ENCODE measurements at regions not wholly inside any gene's neighbourhood (a gene's known extent, or its start where the extent isn't known, plus 50 kb on each side); places are given as distances from the start of the nearest gene placed in this dataset.

DNA sequence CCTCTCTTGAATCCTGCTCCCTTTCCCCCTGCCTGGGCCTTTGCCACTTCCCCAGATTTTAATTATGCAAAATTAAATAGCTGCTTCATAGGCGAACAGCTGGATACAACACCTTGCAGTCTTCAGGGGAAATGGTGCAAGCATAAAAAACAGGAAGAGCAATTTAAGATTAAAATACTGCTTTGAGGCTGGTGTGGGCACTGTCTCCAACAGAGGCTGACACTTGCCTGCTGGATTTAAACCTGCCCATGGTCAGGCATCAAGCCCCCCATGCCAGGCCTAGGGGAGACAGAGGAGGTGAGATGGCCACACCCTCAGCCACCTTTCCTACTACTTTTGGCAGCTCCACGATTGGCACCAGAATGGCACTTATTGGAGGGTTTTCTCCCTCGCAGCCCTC is 110.1 kb upstream of the DIO3 start:
- in situ Hi-C loops (cut with MboI; ENCODE audit: low sequenced_read_pairs): no loop called here
- Histone ChIP-seq H3K4me3 (no peak overlapping the region), H3K9me3 (no peaks in the 10 kb centered on the region), H3K36me3 (replicated peaks) (no peaks in the 10 kb centered on the region), H3K27me3 (ENCODE audit: low read depth) (peaks cover 10% of the 10 kb centered on the region; the same call in 1 of the 2 replicates), H3K4me1 (no peaks in the 10 kb centered on the region)
- DNase-seq (ENCODE audit: low spot score in 2 of 2): no peak

- in situ Hi-C loops (cut with MboI; ENCODE audit: low sequenced_read_pairs): no loop called here
- DNase-seq (ENCODE audit: low spot score in 2 of 2): no peak
- no peaks in the 10 kb centered on the region for H3K4me1 ChIP-seq
- no peaks in the 10 kb centered on the region for H3K9me3 ChIP-seq
- H3K4me3 ChIP-seq: no peak overlapping the region
- no peaks in the 10 kb centered on the region for H3K36me3 ChIP-seq (replicated peaks)
- H3K27me3 ChIP-seq (ENCODE audit: low read depth): peaks cover 13% of the 10 kb centered on the region; the same call in 1 of the 2 replicates
These were observed 108.1 kb upstream of the DIO3 start for GRCh38 chr14:101453225-101453624.

DNA sequence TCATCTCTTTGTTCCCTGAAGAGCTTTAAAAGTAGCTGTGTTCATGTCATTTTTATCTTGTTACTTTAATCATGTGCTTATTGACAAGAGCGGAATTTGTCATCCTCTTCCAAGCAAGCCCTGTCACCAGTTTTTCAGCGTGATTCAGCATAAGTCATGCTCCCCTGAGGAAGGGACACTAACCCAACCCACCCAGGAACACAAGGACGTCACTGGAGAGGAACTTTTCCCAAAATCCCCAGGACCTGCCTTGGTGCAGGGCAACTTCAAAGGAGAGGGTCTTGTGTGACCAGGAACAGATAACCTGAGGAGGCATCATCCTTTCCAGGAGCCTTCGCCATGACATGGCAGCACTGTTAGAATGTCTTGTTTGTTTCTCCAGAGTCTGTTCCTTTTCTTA is 107.1 kb upstream of the DIO3 start:
- H3K4me3 ChIP-seq: no peak overlapping the region
- H3K27me3 ChIP-seq (ENCODE audit: low read depth): peaks cover 13% of the 10 kb centered on the region; the same call in 1 of the 2 replicates
- H3K36me3 ChIP-seq (replicated peaks): no peaks in the 10 kb centered on the region
- DNase-seq (ENCODE audit: low spot score in 2 of 2): no peak
- in situ Hi-C loops (cut with MboI; ENCODE audit: low sequenced_read_pairs): no loop called here
- no peaks in the 10 kb centered on the region for H3K9me3 ChIP-seq
- no peaks in the 10 kb centered on the region for H3K4me1 ChIP-seq

DNA sequence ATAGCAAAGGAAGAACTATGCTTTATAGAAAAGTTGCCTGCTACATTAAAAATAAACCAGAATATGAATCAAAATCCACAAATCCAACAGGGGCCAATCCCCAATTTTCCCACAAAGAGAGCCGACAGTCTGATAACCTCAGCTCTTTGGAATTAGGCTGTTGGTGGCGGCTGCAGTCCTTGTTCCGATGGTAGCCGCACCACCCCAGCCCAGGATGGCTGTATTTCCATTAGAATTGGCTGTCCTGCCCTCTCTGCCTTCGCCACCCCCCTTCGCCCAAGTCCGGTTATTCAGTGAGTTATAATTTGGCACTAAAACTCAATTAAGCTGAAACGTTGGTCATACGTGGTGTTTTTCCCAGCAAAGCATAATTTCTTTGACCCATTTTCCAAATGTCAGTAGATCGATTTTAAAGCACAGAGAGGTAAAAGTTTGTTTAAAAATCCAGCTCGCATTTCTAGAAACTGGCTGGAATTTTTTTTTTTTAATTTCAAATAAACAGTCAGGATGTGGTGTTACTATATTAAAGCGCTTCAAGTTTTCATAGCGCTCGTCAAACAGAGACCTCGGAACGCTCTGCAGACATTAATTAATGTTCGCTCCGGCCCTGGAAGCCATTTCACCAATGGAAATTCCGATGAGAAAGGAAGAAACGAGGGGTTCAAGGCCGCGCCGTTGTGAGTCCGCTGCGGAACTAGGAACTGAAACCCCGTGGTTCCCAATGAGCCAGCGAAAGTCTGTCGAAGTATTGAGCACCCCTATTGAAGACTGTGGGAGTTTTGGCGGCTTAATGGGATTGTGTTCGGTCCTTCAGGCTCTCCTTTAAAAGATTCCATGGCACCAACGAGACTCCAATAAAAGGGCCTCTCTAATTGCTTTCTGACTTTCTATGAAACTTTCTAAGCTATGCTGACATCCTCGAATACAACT is 104.8 kb upstream of the DIO3 start:
- Histone ChIP-seq H3K9me3 (no peaks in the 10 kb centered on the region), H3K4me3 (no peak overlapping the region), H3K36me3 (replicated peaks) (no peaks in the 10 kb centered on the region), H3K4me1 (no peaks in the 10 kb centered on the region), H3K27me3 (ENCODE audit: low read depth) (peaks cover 16% of the 10 kb centered on the region)
- DNase-seq (ENCODE audit: low spot score in 2 of 2): no peak
- in situ Hi-C loops (cut with MboI; ENCODE audit: low sequenced_read_pairs): no loop called here

DNA sequence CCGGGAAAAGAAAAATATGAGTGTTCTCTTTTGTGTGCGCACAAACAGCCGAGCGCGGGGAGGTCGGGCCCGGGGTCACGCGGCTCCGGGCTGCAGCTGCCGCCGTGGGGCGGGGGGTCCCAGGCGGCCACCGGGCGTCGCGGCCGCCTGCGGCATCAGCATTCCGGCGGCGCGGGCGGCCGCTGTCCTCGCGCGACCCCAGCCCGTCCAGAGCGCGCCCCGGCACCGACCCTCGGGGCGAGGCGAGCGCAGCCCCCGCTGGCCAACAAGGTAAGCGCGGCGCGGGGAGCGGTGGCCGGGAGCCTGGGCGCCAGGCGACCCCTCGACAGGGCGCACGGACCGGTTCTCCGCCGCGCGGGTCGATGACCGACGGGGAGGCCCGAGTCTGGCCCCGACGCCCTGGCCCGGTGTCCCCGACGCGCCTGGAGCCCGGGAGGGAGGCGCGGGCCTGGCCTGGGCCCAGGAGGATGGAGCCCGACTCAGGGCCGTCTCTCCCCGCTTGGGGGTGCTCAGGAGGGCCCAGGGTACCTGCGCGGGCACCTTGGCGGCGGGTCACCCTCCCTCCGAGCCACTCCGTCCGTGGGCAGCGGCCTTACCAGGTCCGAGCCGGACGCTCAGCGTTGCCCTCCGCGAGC is 103.9 kb upstream of the DIO3 start:
- Histone ChIP-seq H3K9me3 (no peaks in the 10 kb centered on the region), H3K36me3 (replicated peaks) (no peaks in the 10 kb centered on the region), H3K4me3 (no peak overlapping the region), H3K4me1 (no peaks in the 10 kb centered on the region), H3K27me3 (ENCODE audit: low read depth) (peaks cover 16% of the 10 kb centered on the region)
- in situ Hi-C loops (cut with MboI; ENCODE audit: low sequenced_read_pairs): no loop called here
- DNase-seq (ENCODE audit: low spot score in 2 of 2): no peak

- Histone ChIP-seq H3K9me3 (no peaks in the 10 kb centered on the region), H3K27me3 (ENCODE audit: low read depth) (peaks cover 16% of the 10 kb centered on the region), H3K4me1 (no peaks in the 10 kb centered on the region), H3K4me3 (no peak overlapping the region), H3K36me3 (replicated peaks) (no peaks in the 10 kb centered on the region)
- DNase-seq (ENCODE audit: low spot score in 2 of 2): no peak
- in situ Hi-C loops (cut with MboI; ENCODE audit: low sequenced_read_pairs): no loop called here
These were observed 103.2 kb upstream of the DIO3 start for GRCh38 chr14:101457936-101458740.

GRCh38 chr14:101458741-101459550 is 102.3 kb upstream of the DIO3 start:
- Histone ChIP-seq H3K4me3 (no peak overlapping the region), H3K27me3 (ENCODE audit: low read depth) (peaks cover 16% of the 10 kb centered on the region), H3K9me3 (no peaks in the 10 kb centered on the region), H3K36me3 (replicated peaks) (no peaks in the 10 kb centered on the region), H3K4me1 (no peaks in the 10 kb centered on the region)
- in situ Hi-C loops (cut with MboI; ENCODE audit: low sequenced_read_pairs): no loop called here
- no peak for DNase-seq (ENCODE audit: low spot score in 2 of 2)

GRCh38 chr14:101459551-101459900 is 101.8 kb upstream of the DIO3 start:
- Histone ChIP-seq H3K4me3 (no peak overlapping the region), H3K4me1 (no peaks in the 10 kb centered on the region), H3K27me3 (ENCODE audit: low read depth) (peaks cover 12% of the 10 kb centered on the region), H3K36me3 (replicated peaks) (no peaks in the 10 kb centered on the region), H3K9me3 (no peaks in the 10 kb centered on the region)
- in situ Hi-C loops (cut with MboI; ENCODE audit: low sequenced_read_pairs): no loop called here
- no peak for DNase-seq (ENCODE audit: low spot score in 2 of 2)

DNA sequence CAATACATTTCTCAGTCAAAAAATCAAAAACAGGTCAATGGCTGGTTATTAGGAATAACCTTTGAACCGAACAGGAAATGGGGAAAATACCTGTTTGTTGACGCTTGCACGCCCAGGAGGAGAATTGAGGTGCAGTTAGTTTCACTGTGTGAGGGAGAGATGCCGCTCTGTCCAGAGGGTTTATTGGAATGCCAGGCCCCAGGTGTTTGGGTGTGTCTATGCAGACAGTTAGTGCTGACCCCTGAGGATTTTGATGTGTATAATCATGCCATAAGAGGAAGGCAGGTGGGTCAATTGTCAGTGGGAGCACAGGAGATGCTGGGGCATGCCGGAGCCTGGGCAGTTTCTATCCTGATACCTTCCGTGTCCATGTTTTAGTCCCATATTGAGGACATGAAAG is 100.8 kb upstream of the DIO3 start:
- Histone ChIP-seq H3K4me1 (no peaks in the 10 kb centered on the region), H3K9me3 (no peaks in the 10 kb centered on the region), H3K4me3 (no peak overlapping the region), H3K36me3 (replicated peaks) (no peaks in the 10 kb centered on the region), H3K27me3 (ENCODE audit: low read depth) (peaks cover 11% of the 10 kb centered on the region)
- in situ Hi-C loops (cut with MboI; ENCODE audit: low sequenced_read_pairs): no loop called here
- no peak for DNase-seq (ENCODE audit: low spot score in 2 of 2)

DNA sequence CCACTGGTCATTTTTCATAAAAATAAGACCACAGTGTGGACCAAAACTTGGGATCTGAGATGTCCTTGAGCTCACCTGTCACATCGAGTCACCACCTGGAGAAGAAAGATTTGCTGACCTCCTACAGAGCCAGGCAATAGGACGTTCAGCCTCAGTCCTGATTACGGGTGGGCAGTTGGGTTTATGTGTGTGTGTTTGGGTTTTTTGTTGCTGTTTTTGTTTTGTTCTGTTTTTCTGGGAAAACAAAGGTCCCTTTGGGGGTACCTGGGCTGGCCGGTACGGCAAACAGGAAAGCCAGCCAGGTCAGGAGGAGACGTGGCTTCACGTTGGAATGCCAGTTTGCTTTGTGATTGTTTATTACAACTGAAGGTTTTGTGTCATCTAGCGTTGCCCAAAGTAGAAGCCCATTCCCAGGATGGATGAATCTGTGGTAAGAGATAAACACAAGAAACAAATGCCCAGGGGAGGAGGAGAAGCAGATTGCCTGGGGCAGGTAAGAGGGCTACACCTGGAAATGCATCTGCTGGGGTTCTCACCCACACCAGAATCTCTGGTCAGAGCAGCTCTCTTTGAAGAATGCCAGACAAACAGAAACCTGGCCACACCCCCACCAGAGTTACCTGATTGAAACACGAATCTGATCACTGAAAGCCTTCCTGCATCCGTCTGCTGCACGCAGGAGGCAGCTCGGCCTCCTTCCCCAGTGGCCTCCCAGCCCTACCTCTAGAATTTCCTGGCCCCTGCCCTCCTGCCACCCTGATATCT is 100.1 kb upstream of the DIO3 start:
- Histone ChIP-seq H3K4me1 (no peaks in the 10 kb centered on the region), H3K4me3 (no peak overlapping the region), H3K27me3 (ENCODE audit: low read depth) (peaks cover 6% of the 10 kb centered on the region; the same call in 1 of the 2 replicates), H3K36me3 (replicated peaks) (no peaks in the 10 kb centered on the region), H3K9me3 (no peaks in the 10 kb centered on the region)
- DNase-seq (ENCODE audit: low spot score in 2 of 2): no peak
- in situ Hi-C loops (cut with MboI; ENCODE audit: low sequenced_read_pairs): no loop called here

- no peak for DNase-seq (ENCODE audit: low spot score in 2 of 2)
- Histone ChIP-seq H3K4me3 (no peak overlapping the region), H3K27me3 (ENCODE audit: low read depth) (peaks cover 3% of the 10 kb centered on the region; the same call in 1 of the 2 replicates), H3K4me1 (no peaks in the 10 kb centered on the region), H3K36me3 (replicated peaks) (no peaks in the 10 kb centered on the region), H3K9me3 (no peaks in the 10 kb centered on the region)
- in situ Hi-C loops (cut with MboI; ENCODE audit: low sequenced_read_pairs): no loop called here
These were observed 99.4 kb upstream of the DIO3 start for GRCh38 chr14:101461891-101462290.

- no peaks in the 10 kb centered on the region for H3K9me3 ChIP-seq
- DNase-seq (ENCODE audit: low spot score in 2 of 2): no peak
- no peak overlapping the region for H3K4me3 ChIP-seq
- H3K36me3 ChIP-seq (replicated peaks): no peaks in the 10 kb centered on the region
- no peaks in the 10 kb centered on the region for H3K4me1 ChIP-seq
- in situ Hi-C loops (cut with MboI; ENCODE audit: low sequenced_read_pairs): no loop called here
- H3K27me3 ChIP-seq (ENCODE audit: low read depth): peaks cover 3% of the 10 kb centered on the region; the same call in 1 of the 2 replicates
These were observed 98.3 kb upstream of the DIO3 start for GRCh38 chr14:101462726-101463565.
